Heart left ventricle (tissue), 13 donors: ENCODE measurements at regions not wholly inside any gene's neighbourhood (a gene's known extent, or its start where the extent isn't known, plus 50 kb on each side); places are given as distances from the start of the nearest gene placed in this dataset.

Source experiments
- CTCF ChIP-seq, 12 donors: fragments of 200-600 bp; sonication (generic) in 4 of 12; IDR thresholded peaks; one replicate each; pipeline versions ENCODE4 v1.5.0 to v1.8.0; 2018 to 2022; ENCODE audit warnings: antibody characterized with exemption in 12 of 12, mild to moderate bottlenecking in 5 of 12
- POLR2A ChIP-seq, 2 donors: fragments of 450-650 bp; IDR thresholded peaks; one replicate each; pipeline ENCODE4 v1.6.1; 2017; ENCODE audit warnings: antibody characterized with exemption in 2 of 2, mild to moderate bottlenecking in 2 of 2, moderate library complexity in 2 of 2
- donor health status: ischemic (EF 13 %, LVEDD 7.1; RV severe dilation, severe dysfunction).
- donor health status: DM: no; HTN: yes; CAD: no.
- donor health status: DM: no; HTN: no; CAD: no.
- donor health status: ischemic (EF 25% LVEDD 6.9; RV normal size, moderate dysfunction).
- donor health status: ischemic (EF 25% LVEDD 5.7; RV mildly dilated, moderate dysfunction).
- donor health status: ischemic (EF 35%, LVEDD 5.7; RV mildly dilated, moderate dysfunction).
- donor health status: nonischemic (EF 11% LVEDD 7.7; RV severe dilation, severe dysfunction).
- donor health status: DM: yes; HTN: yes; CAD: no.
- donor health status: PGD.
- donor health status: ischemic (EF 29% LVEDD 5.4; RV normal size, mild dysfunction).
- donor health status: nonischemic (EF 23%, LVEDD 6.1; RV moderate dilation, normal function).

GRCh38 chr11:116656011-116656410 lies 116.8 kb downstream of the BUD13 start:
- TF ChIP-seq CTCF (IDR thresholded peaks at IDR 0.05) = no peak
- no peak for TF ChIP-seq POLR2A (IDR thresholded peaks at IDR 0.05)
